ENCODE measurements at regions not wholly inside any gene's neighbourhood (a gene's known extent, or its start where the extent isn't known, plus 50 kb on each side); places are given as distances from the start of the nearest gene placed in this dataset.

GRCh38 chr3:111415018-111415417 lies 127.0 kb upstream of the CD96 start:
- H3K36me3 ChIP-seq (ENCODE audit: control insufficient read depth in 2 of 2, insufficient read depth in 1 of 2, low read length in 2 of 2) = no peaks in the 10 kb centered on the region
- ChIA-PET POLR2A (no interaction called here), CTCF (no interaction called here)
- H3K27ac ChIP-seq (ENCODE audit: extremely low read depth, low read depth, low read length) = no peak overlapping the region
- no peak overlapping the region for H3K4me3 ChIP-seq (ENCODE audit: low read depth, low read length)
- no peak for TF ChIP-seq ZNF148 (tag by site-specific recombination; IDR thresholded peaks at IDR 0.05; ENCODE audit: borderline replicate concordance)
- no peak for TF ChIP-seq ZNF2 (tag by site-specific recombination; IDR thresholded peaks at IDR 0.05)
- no peaks in the 10 kb centered on the region for H3K9me3 ChIP-seq (ENCODE audit: control insufficient read depth, insufficient read depth, low read depth, low read length)
- no peaks in the 10 kb centered on the region for H3K4me1 ChIP-seq (ENCODE audit: control insufficient read depth, insufficient read depth, low read length)

- CTCF ChIA-PET = interaction anchor here (0.7 kb wide), 1 partner anchor 1434 kb away, joined by 3 read pairs; no protein-coding TSS in a partner anchor
Measured at GRCh38 chr3:111418391-111418790, 123.6 kb upstream of the CD96 start.

GRCh38 chr3:111428301-111428700 lies 113.7 kb upstream of the CD96 start:
- Histone ChIP-seq H3K9me3 (ENCODE audit: control insufficient read depth, insufficient read depth, low read depth, low read length) (no peaks in the 10 kb centered on the region), H3K4me3 (ENCODE audit: low read depth, low read length) (no peak overlapping the region), H3K27ac (ENCODE audit: extremely low read depth, low read depth, low read length) (no peak overlapping the region), H3K4me1 (ENCODE audit: control insufficient read depth, insufficient read depth, low read length) (no peaks in the 10 kb centered on the region), H3K36me3 (ENCODE audit: control insufficient read depth in 2 of 2, insufficient read depth in 1 of 2, low read length in 2 of 2) (no peaks in the 10 kb centered on the region)
- TF ChIP-seq ZNF623 (tag by site-specific recombination; IDR thresholded peaks at IDR 0.05) = no peak
- no peak for TF ChIP-seq ZNF837 (tag by site-specific recombination; IDR thresholded peaks at IDR 0.05)
- TF ChIP-seq ZNF416 (tag by site-specific recombination; IDR thresholded peaks at IDR 0.05) = no peak
- no peak for TF ChIP-seq ZNF433 (tag by site-specific recombination; IDR thresholded peaks at IDR 0.05; ENCODE audit: low read depth)
- no peak for TF ChIP-seq ZNF677 (tag by site-specific recombination; IDR thresholded peaks at IDR 0.05)
- no peak for TF ChIP-seq ZNF292 (tag by site-specific recombination; IDR thresholded peaks at IDR 0.05; ENCODE audit: borderline replicate concordance, low read depth)
- TF ChIP-seq ZSCAN18 (tag by site-specific recombination; IDR thresholded peaks at IDR 0.05) = no peak
- POLR2A ChIA-PET = no interaction called here
- CTCF ChIA-PET = no interaction called here

More at GRCh38 chr3:111418391-111418790, 123.6 kb upstream of the CD96 start:
- H3K27ac ChIP-seq (ENCODE audit: extremely low read depth, low read depth, low read length) = no peak overlapping the region
- H3K36me3 ChIP-seq (ENCODE audit: control insufficient read depth in 2 of 2, insufficient read depth in 1 of 2, low read length in 2 of 2) = no peaks in the 10 kb centered on the region
- no peaks in the 10 kb centered on the region for H3K9me3 ChIP-seq (ENCODE audit: control insufficient read depth, insufficient read depth, low read depth, low read length)
- POLR2A ChIA-PET = no interaction called here
- no peaks in the 10 kb centered on the region for H3K4me1 ChIP-seq (ENCODE audit: control insufficient read depth, insufficient read depth, low read length)
- TF ChIP-seq ZBTB8A (tag by site-specific recombination; IDR thresholded peaks at IDR 0.05) = no peak
- no peak for TF ChIP-seq SCRT2 (tag by site-specific recombination; IDR thresholded peaks at IDR 0.05)
- TF ChIP-seq ZNF791 (tag by site-specific recombination; IDR thresholded peaks at IDR 0.05) = no peak
- TF ChIP-seq ZBTB44 (tag by site-specific recombination; IDR thresholded peaks at IDR 0.05) = no peak
- no peak for TF ChIP-seq ZNF560 (tag by site-specific recombination; IDR thresholded peaks at IDR 0.05; ENCODE audit: borderline replicate concordance)
- TF ChIP-seq ZNF548 (tag by site-specific recombination; IDR thresholded peaks at IDR 0.05) = no peak
- TF ChIP-seq GFI1B (tag by site-specific recombination; IDR thresholded peaks at IDR 0.05) = no peak
- no peak for TF ChIP-seq EGR2 (tag by site-specific recombination; IDR thresholded peaks at IDR 0.05; ENCODE audit: low read depth)
- no peak for TF ChIP-seq ZNF837 (tag by site-specific recombination; IDR thresholded peaks at IDR 0.05)
- no peak for TF ChIP-seq KLF16 (tag by site-specific recombination; IDR thresholded peaks at IDR 0.05)
- H3K4me3 ChIP-seq (ENCODE audit: low read depth, low read length) = no peak overlapping the region

Measured in HEK293 (cell line).